Upper lobe of left lung (tissue), 6 donors: ENCODE measurements at regions not wholly inside any gene's neighbourhood (a gene's known extent, or its start where the extent isn't known, plus 50 kb on each side); places are given as distances from the start of the nearest gene placed in this dataset.

Source experiments
- ATAC-seq, 2 donors: fragments of 200-7000 bp; cut with Tn5 transposase; one replicate each; pipeline ENCODE4 v1.9.1; 2022; ENCODE audit warnings: mild to moderate bottlenecking in 2 of 2, moderate library complexity in 2 of 2; ENCODE audit not compliant: low FRiP score in 2 of 2
- DNase-seq, 2 donors: peaks; one replicate each; pipeline ENCODE4 v3.0.0-alpha.2; 2019 to 2020
- H3K27ac ChIP-seq, 4 donors: fragments of 200-600 bp; sonication (generic); one replicate each; pipeline ENCODE4 v1.5.1; 2016 to 2019
- H3K27me3 ChIP-seq, 4 donors: fragments of 200-600 bp; sonication (generic); one replicate each; pipeline ENCODE4 v1.5.1; 2017 to 2019
- H3K36me3 ChIP-seq, 4 donors: fragments of 200-600 bp; sonication (generic); one replicate each; pipeline ENCODE4 v1.5.1; 2016 to 2019
- H3K4me1 ChIP-seq, 4 donors: fragments of 200-600 bp; sonication (generic); one replicate each; pipeline ENCODE4 v1.5.1; 2018 to 2019
- H3K4me3 ChIP-seq, 4 donors: fragments of 200-600 bp; sonication (generic); one replicate each; pipeline ENCODE4 v1.5.1; 2017 to 2019; ENCODE audit warnings: mild to moderate bottlenecking in 2 of 4, moderate library complexity in 1 of 4
- H3K9me3 ChIP-seq, 4 donors: fragments of 200-600 bp; sonication (generic); one replicate each; pipeline ENCODE4 v1.5.1; 2018 to 2019
- CTCF ChIP-seq, 6 experiments: fragments of 450-650 bp in 4 of 6; fragments of 200-600 bp in 2 of 6; sonication (generic) in 2 of 6; IDR thresholded peaks; one replicate each; pipeline ENCODE4 v1.5.1; 2016 to 2019; ENCODE audit warnings: antibody characterized with exemption in 6 of 6
- EP300 ChIP-seq, 4 donors: sonication (generic); formaldehyde crosslinking; IDR thresholded peaks; one replicate each; pipeline ENCODE4 v1.5.1; 2017; ENCODE audit warnings: antibody characterized with exemption in 4 of 4, control low read depth in 2 of 4
- POLR2A ChIP-seq, 4 donors: fragments of 450-650 bp; IDR thresholded peaks; one replicate each; pipeline ENCODE4 v1.5.1; 2016 to 2017; ENCODE audit warnings: antibody characterized with exemption in 4 of 4, mild to moderate bottlenecking in 2 of 4
- POLR2AphosphoS5 ChIP-seq, 2 donors: sonication (generic); formaldehyde crosslinking; IDR thresholded peaks; one replicate each; pipeline ENCODE4 v1.5.1; 2017; ENCODE audit warnings: antibody characterized with exemption in 2 of 2
- WGBS, 2 donors: methylation state at CpG; one replicate each; pipeline ENCODE4 v1.1.5; 2017 to 2018; 5-methylcytosine and 5-hydroxymethylcytosine counted together
- donor health status: DM: no; HTN: no; CAD: no; lungs with moderate emphysema.
- donor health status: DM: no; HTN: yes; CAD: no; lungs with severe emphysema.

GRCh38 chr11:109957000-109957399, 136.2 kb upstream of the ZC3H12C start:
- no peaks in the 10 kb centered on the region for H3K27me3 ChIP-seq
- no peak overlapping the region for H3K4me3 ChIP-seq
- H3K4me1 ChIP-seq = no peaks in the 10 kb centered on the region
- H3K36me3 ChIP-seq = no peaks in the 10 kb centered on the region
- TF ChIP-seq POLR2A (IDR thresholded peaks at IDR 0.05) = no peak
- no peak for TF ChIP-seq CTCF (IDR thresholded peaks at IDR 0.05)
- no peak for TF ChIP-seq EP300 (IDR thresholded peaks at IDR 0.05)
- TF ChIP-seq POLR2AphosphoS5 (IDR thresholded peaks at IDR 0.05) = no peak
- 81 to 85% methylated on average over 6 of the region's 6 CpGs for WGBS, 2 donors
- no peak overlapping the region for H3K27ac ChIP-seq
- no peaks in the 10 kb centered on the region for H3K9me3 ChIP-seq
- DNase-seq (no peak), ATAC-seq (no peak)

- Histone ChIP-seq H3K27me3 (no peaks in the 10 kb centered on the region), H3K4me1 (no peaks in the 10 kb centered on the region), H3K9me3 (no peaks in the 10 kb centered on the region), H3K4me3 (no peak overlapping the region), H3K27ac (no peak overlapping the region), H3K36me3 (no peaks in the 10 kb centered on the region)
- TF ChIP-seq CTCF (IDR thresholded peaks at IDR 0.05) = no peak
- no peak for DNase-seq
- no peak for ATAC-seq
These were observed 135.6 kb upstream of the ZC3H12C start for GRCh38 chr11:109957601-109958000.

GRCh38 chr11:109958131-109958820, 134.9 kb upstream of the ZC3H12C start:
- no peaks in the 10 kb centered on the region for H3K4me1 ChIP-seq
- DNase-seq (no peak), ATAC-seq (no peak)
- H3K36me3 ChIP-seq = no peaks in the 10 kb centered on the region
- WGBS, 2 donors = 92 to 93% methylated on average over 9 of the region's 9 CpGs
- TF ChIP-seq CTCF (IDR thresholded peaks at IDR 0.05) = no peak
- no peak for TF ChIP-seq POLR2AphosphoS5 (IDR thresholded peaks at IDR 0.05)
- TF ChIP-seq EP300 (IDR thresholded peaks at IDR 0.05) = no peak
- no peak for TF ChIP-seq POLR2A (IDR thresholded peaks at IDR 0.05)
- no peak overlapping the region for H3K27ac ChIP-seq
- no peaks in the 10 kb centered on the region for H3K9me3 ChIP-seq
- H3K27me3 ChIP-seq = no peaks in the 10 kb centered on the region
- no peak overlapping the region for H3K4me3 ChIP-seq

- H3K27ac ChIP-seq = no peak overlapping the region
- ATAC-seq (no peak), DNase-seq (no peak)
- 78 to 79% methylated on average over 2 of the region's 2 CpGs for WGBS, 2 donors
- H3K36me3 ChIP-seq = no peaks in the 10 kb centered on the region
- no peaks in the 10 kb centered on the region for H3K27me3 ChIP-seq
- no peaks in the 10 kb centered on the region for H3K9me3 ChIP-seq
- TF ChIP-seq POLR2A (IDR thresholded peaks at IDR 0.05) = no peak
- no peak for TF ChIP-seq CTCF (IDR thresholded peaks at IDR 0.05)
- no peak for TF ChIP-seq EP300 (IDR thresholded peaks at IDR 0.05)
- no peak for TF ChIP-seq POLR2AphosphoS5 (IDR thresholded peaks at IDR 0.05)
- no peak overlapping the region for H3K4me3 ChIP-seq
- H3K4me1 ChIP-seq = no peaks in the 10 kb centered on the region
These were observed 134.4 kb upstream of the ZC3H12C start for GRCh38 chr11:109958821-109959166.

- TF ChIP-seq POLR2A (IDR thresholded peaks at IDR 0.05) (no peak), POLR2AphosphoS5 (IDR thresholded peaks at IDR 0.05) (peak in 1 of 2 donors; percentile 12), CTCF (IDR thresholded peaks at IDR 0.05) (no peak), EP300 (IDR thresholded peaks at IDR 0.05) (no peak)
- DNase-seq (peak in 1 of 2 donors; percentile 20), ATAC-seq (peak; percentile 59 to 90)
- Histone ChIP-seq H3K36me3 (no peaks in the 10 kb centered on the region), H3K4me1 (no peaks in the 10 kb centered on the region), H3K4me3 (no peak overlapping the region), H3K9me3 (no peaks in the 10 kb centered on the region), H3K27me3 (no peaks in the 10 kb centered on the region), H3K27ac (no peak overlapping the region)
- 31 to 62% methylated on average over 2 of the region's 2 CpGs for WGBS, 2 donors
These were observed 132.4 kb upstream of the ZC3H12C start for GRCh38 chr11:109960831-109961230.
